Esophagus muscularis mucosa (tissue), 4 donors: ENCODE measurements at regions not wholly inside any gene's neighbourhood (a gene's known extent, or its start where the extent isn't known, plus 50 kb on each side); places are given as distances from the start of the nearest gene placed in this dataset.

ENCODE experiments used
- DNase-seq: peaks from one replicate; pipeline ENCODE4 v3.0.0-alpha.2; 2017; ENCODE audit errors: extremely low spot score
- H3K27ac ChIP-seq, 4 donors: fragments of 200-600 bp; sonication (generic); replicated peaks in 1 of 4; 1 replicate in 3 of 4; 2 replicates in 1 of 4; pipeline ENCODE4 v1.5.1; 2016 to 2019; ENCODE audit warnings: mild to moderate bottlenecking in 1 of 4
- H3K27me3 ChIP-seq, 4 donors: fragments of 200-600 bp; sonication (generic); one replicate each; pipeline versions ENCODE4 v1.5.1 to v1.6.0; 2016 to 2019
- H3K36me3 ChIP-seq, 4 donors: fragments of 200-600 bp; sonication (generic); one replicate each; pipeline ENCODE4 v1.5.1; 2016 to 2019
- H3K4me1 ChIP-seq, 4 donors: fragments of 200-600 bp; sonication (generic); one replicate each; pipeline ENCODE4 v1.5.1; 2016 to 2019
- H3K4me3 ChIP-seq, 4 donors: fragments of 200-600 bp; sonication (generic); 1 replicate in 2 of 4; 2 replicates in 2 of 4; pipeline ENCODE4 v1.5.1; 2016 to 2019; ENCODE audit warnings: mild to moderate bottlenecking in 4 of 4, moderate library complexity in 1 of 4
- H3K9me3 ChIP-seq, 4 donors: fragments of 200-600 bp; sonication (generic); 1 replicate in 3 of 4; 2 replicates in 1 of 4; pipeline ENCODE4 v1.5.1; 2016 to 2019
- EP300 ChIP-seq: sonication (generic); formaldehyde crosslinking; IDR thresholded peaks from one replicate; pipeline ENCODE4 v1.6.1; 2017; ENCODE audit warnings: antibody characterized with exemption
- POLR2A ChIP-seq: fragments of 450-650 bp; IDR thresholded peaks from one replicate; pipeline ENCODE4 v1.6.1; 2017; ENCODE audit warnings: antibody characterized with exemption, moderate library complexity, mild to moderate bottlenecking, low read depth
- POLR2AphosphoS5 ChIP-seq, 2 donors: sonication (generic); formaldehyde crosslinking; IDR thresholded peaks; one replicate each; pipeline ENCODE4 v1.6.1; 2017; ENCODE audit warnings: antibody characterized with exemption in 2 of 2
- WGBS: methylation state at CpG from one replicate; pipeline ENCODE4 v1.1.5; 2018; 5-methylcytosine and 5-hydroxymethylcytosine counted together
- intact Hi-C: fragments of 100-400 bp; cut with DNase I; formaldehyde crosslinking; loops from one replicate; pipeline ENCODE4 v1.15.1; 2023
- TF ChIP-seq, protein P1 (sequence below), 3 experiments: fragments of 200-600 bp in 2 of 3; fragments of 450-650 bp in 1 of 3; sonication (generic) in 2 of 3; IDR thresholded peaks; one replicate each; pipeline ENCODE4 v1.5.1; 2017 to 2019; ENCODE audit warnings: antibody characterized with exemption in 3 of 3, mild to moderate bottlenecking in 2 of 3, moderate library complexity in 1 of 3

DNA sequence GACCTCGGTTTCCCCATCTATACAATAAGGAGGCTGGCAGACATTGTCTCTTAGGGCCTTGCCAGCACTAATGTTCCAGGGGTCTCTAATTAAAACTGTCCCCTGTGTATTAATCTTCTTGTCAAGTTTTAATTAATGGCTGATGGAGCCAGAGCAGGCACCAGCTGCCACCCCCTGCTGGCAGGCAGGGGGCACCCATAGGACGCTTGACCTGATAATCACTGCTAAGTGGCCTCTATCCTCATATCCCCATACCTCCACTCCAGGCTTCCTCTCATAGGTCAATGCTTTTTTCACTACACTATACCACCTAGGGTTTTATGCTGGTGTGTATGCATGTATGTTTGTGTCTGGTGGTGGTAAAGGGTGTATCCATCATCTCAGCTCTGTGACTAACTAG, 89.4 kb downstream of the EFNB1 start:
- H3K27ac ChIP-seq, result no peak overlapping the region
- no peaks in the 10 kb centered on the region for H3K36me3 ChIP-seq
- H3K27me3 ChIP-seq, result no peaks in the 10 kb centered on the region
- 53% methylated on average over 2 of the region's 2 CpGs for WGBS
- DNase-seq, result no peak
- no peak for TF ChIP-seq POLR2A
- no peak for TF ChIP-seq POLR2AphosphoS5 (IDR thresholded peaks at IDR 0.05)
- no peak for TF ChIP-seq EP300
- TF ChIP-seq, protein P1, sequence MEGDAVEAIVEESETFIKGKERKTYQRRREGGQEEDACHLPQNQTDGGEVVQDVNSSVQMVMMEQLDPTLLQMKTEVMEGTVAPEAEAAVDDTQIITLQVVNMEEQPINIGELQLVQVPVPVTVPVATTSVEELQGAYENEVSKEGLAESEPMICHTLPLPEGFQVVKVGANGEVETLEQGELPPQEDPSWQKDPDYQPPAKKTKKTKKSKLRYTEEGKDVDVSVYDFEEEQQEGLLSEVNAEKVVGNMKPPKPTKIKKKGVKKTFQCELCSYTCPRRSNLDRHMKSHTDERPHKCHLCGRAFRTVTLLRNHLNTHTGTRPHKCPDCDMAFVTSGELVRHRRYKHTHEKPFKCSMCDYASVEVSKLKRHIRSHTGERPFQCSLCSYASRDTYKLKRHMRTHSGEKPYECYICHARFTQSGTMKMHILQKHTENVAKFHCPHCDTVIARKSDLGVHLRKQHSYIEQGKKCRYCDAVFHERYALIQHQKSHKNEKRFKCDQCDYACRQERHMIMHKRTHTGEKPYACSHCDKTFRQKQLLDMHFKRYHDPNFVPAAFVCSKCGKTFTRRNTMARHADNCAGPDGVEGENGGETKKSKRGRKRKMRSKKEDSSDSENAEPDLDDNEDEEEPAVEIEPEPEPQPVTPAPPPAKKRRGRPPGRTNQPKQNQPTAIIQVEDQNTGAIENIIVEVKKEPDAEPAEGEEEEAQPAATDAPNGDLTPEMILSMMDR (IDR thresholded peaks at IDR 0.05), result no peak
- H3K4me3 ChIP-seq, result no peak overlapping the region
- intact Hi-C loops, result no loop called here
- no peaks in the 10 kb centered on the region for H3K9me3 ChIP-seq
- H3K4me1 ChIP-seq, result peaks cover 0 to 10% (median 7%) of the 10 kb centered on the region in 4 donors

DNA sequence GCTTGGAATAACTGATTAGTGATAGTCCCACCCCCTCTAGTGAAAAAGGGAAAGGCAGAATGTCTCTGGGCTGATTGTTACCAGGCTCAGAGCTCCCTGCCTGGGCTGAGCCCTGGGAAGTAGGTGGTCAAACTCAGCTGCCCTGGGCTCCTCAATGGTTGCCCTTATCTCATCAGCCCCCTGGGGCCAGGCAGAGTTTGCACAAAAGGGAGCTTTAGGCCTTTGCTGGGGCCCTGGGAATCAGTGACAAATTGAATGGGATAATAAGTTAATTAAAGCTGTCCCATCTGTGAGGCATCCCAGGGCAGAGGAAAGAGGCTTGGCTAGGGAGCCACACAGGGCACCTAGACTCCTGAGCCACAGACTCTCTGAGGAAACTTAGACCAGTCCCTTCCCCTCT, 89.0 kb downstream of the EFNB1 start:
- no peak for TF ChIP-seq POLR2A
- no peak for TF ChIP-seq POLR2AphosphoS5 (IDR thresholded peaks at IDR 0.05)
- no peak for TF ChIP-seq EP300
- TF ChIP-seq, protein P1 (IDR thresholded peaks at IDR 0.05), result no peak
- Histone ChIP-seq H3K4me3 (no peak overlapping the region), H3K36me3 (no peaks in the 10 kb centered on the region), H3K4me1 (peaks cover 0 to 10% (median 7%) of the 10 kb centered on the region in 4 donors), H3K27me3 (no peaks in the 10 kb centered on the region), H3K9me3 (no peaks in the 10 kb centered on the region), H3K27ac (no peak overlapping the region)
- DNase-seq, result no peak
- intact Hi-C loops, result no loop called here

DNA sequence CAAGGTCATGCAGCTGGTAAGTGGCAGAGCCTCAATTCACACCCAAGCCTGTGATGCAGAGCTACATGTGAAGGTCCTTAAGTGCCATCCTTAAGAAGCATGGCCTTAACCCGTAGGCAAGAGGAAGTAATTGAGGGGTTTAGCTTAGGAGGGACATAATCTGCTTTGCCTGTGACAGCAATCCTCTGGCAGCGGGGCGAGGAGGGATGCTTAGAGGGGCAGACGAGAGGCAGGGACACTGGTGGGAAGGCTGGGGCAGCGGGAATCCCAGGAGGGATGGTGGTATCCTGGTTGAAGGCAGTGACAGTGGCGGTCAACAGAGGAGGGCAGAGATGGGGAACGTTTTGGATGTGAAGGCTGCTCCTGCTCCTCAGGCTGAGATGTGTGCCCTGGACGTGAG, 88.1 kb downstream of the EFNB1 start:
- no peak for TF ChIP-seq POLR2A
- TF ChIP-seq, protein P1 (IDR thresholded peaks at IDR 0.05), result no peak
- no peak for TF ChIP-seq EP300
- TF ChIP-seq POLR2AphosphoS5 (IDR thresholded peaks at IDR 0.05), result no peak

DNA sequence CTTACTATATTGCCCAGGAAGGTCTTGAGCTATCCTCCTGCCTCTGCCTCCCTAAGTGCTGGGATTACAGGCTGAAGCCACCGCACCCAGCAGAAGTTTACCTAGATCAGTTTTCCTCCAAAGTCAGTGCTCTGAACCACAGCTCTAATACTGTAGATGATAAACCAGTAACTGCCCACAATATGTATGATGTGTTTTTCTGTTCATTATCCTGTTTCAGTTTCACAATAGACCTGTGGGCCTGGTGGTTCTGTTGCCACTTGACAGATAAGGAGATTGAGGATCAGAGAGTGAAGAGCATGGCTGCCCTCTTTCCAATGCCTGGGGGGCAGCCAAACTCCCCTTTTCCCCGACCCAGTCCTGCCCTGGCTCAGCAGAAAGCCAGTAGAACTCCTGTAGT, 87.0 kb downstream of the EFNB1 start:
- Histone ChIP-seq H3K36me3 (no peaks in the 10 kb centered on the region), H3K27ac (no peak overlapping the region), H3K4me1 (peaks cover 0 to 22% (median 15%) of the 10 kb centered on the region in 4 donors), H3K4me3 (no peak overlapping the region), H3K27me3 (no peaks in the 10 kb centered on the region), H3K9me3 (no peaks in the 10 kb centered on the region)
- 75% methylated on average over 1 of the region's 2 CpGs for WGBS
- TF ChIP-seq, protein P1 (IDR thresholded peaks at IDR 0.05), result no peak
- TF ChIP-seq EP300 (no peak), POLR2A (no peak), POLR2AphosphoS5 (IDR thresholded peaks at IDR 0.05) (no peak)
- DNase-seq, result no peak
- intact Hi-C loops, result no loop called here

More for the DNA sequence above, 88.1 kb downstream of the EFNB1 start:
- intact Hi-C loops, result no loop called here
- DNase-seq, result no peak
- no peak overlapping the region for H3K4me3 ChIP-seq
- no peaks in the 10 kb centered on the region for H3K27me3 ChIP-seq
- H3K27ac ChIP-seq, result no peak overlapping the region
- H3K9me3 ChIP-seq, result no peaks in the 10 kb centered on the region
- WGBS, result 71% methylated on average over 7 of the region's 8 CpGs
- H3K4me1 ChIP-seq, result peaks cover 0 to 19% (median 14%) of the 10 kb centered on the region in 4 donors
- no peaks in the 10 kb centered on the region for H3K36me3 ChIP-seq

DNA sequence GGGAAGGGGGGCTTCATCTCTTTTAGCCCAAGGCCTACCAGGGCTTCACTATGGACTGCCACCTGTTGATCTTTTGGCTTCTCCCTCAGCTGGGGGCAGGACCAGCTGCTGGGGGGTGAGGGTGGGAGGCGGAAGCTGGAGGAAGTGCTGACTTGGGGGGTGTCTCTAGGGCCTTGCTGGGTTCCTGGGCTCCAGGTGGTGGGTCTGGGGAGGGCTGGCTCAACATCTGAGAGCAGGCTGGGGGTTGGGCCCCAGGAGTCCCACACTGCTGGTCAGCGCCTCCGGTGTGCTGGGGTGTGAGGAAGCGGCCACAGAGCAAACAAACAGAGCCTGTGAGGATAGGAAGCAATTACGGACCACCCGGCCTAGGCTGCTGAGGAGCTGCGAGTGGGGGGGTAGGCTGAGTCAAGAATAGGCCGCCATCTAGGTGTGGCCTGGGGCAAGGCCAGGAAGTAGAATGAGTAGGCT, 85.7 kb downstream of the EFNB1 start:
- no peak overlapping the region for H3K27ac ChIP-seq
- 72% methylated on average over 8 of the region's 8 CpGs for WGBS
- H3K9me3 ChIP-seq, result no peaks in the 10 kb centered on the region
- no peak overlapping the region for H3K4me3 ChIP-seq
- H3K4me1 ChIP-seq, result peaks cover 0 to 12% (median 8%) of the 10 kb centered on the region in 4 donors
- DNase-seq, result no peak
- H3K36me3 ChIP-seq, result no peaks in the 10 kb centered on the region
- intact Hi-C loops, result no loop called here
- TF ChIP-seq POLR2A, result no peak
- no peak for TF ChIP-seq POLR2AphosphoS5 (IDR thresholded peaks at IDR 0.05)
- TF ChIP-seq, protein P1 (IDR thresholded peaks at IDR 0.05), result no peak
- TF ChIP-seq EP300, result no peak
- H3K27me3 ChIP-seq, result no peaks in the 10 kb centered on the region
